Tibial nerve (tissue), 4 donors: ENCODE measurements at regions not wholly inside any gene's neighbourhood (a gene's known extent, or its start where the extent isn't known, plus 50 kb on each side); places are given as distances from the start of the nearest gene placed in this dataset.

Experiments used
- DNase-seq, 2 donors: peaks; one replicate each; pipeline ENCODE4 v3.0.0-alpha.2; 2019; ENCODE audit warnings: low spot score in 2 of 2
- H3K27ac ChIP-seq, 4 donors: fragments of 200-600 bp; sonication (generic) in 3 of 4; one replicate each; pipeline ENCODE4 v1.5.1; 2017 to 2019; ENCODE audit warnings: mild to moderate bottlenecking in 1 of 4
- H3K27me3 ChIP-seq, 2 donors: fragments of 200-600 bp; sonication (generic) in 1 of 2; one replicate each; pipeline versions ENCODE4 v1.5.1 to v1.6.0; 2017 to 2019
- H3K36me3 ChIP-seq, 3 donors: fragments of 200-600 bp; sonication (generic); one replicate each; pipeline ENCODE4 v1.5.1; 2018 to 2019
- H3K4me1 ChIP-seq, 4 donors: fragments of 200-600 bp; sonication (generic) in 3 of 4; one replicate each; pipeline ENCODE4 v1.5.1; 2017 to 2019
- H3K4me3 ChIP-seq, 4 donors: fragments of 200-600 bp; sonication (generic) in 3 of 4; one replicate each; pipeline ENCODE4 v1.5.1; 2017 to 2019; ENCODE audit warnings: mild to moderate bottlenecking in 1 of 4, moderate library complexity in 1 of 4
- H3K9me3 ChIP-seq, 4 donors: fragments of 200-600 bp; sonication (generic) in 3 of 4; one replicate each; pipeline ENCODE4 v1.5.1; 2017 to 2019
- CTCF ChIP-seq, 5 experiments: fragments of 200-600 bp in 3 of 5; fragments of 450-650 bp in 2 of 5; sonication (generic) in 3 of 5; IDR thresholded peaks; one replicate each; pipeline ENCODE4 v1.5.1; 2016 to 2019; ENCODE audit warnings: antibody characterized with exemption in 5 of 5, mild to moderate bottlenecking in 3 of 5, moderate library complexity in 2 of 5
- EP300 ChIP-seq, 2 donors: sonication (generic); formaldehyde crosslinking; IDR thresholded peaks; one replicate each; pipeline ENCODE4 v1.6.1; 2017; ENCODE audit warnings: antibody characterized with exemption in 2 of 2, mild to moderate bottlenecking in 1 of 2
- POLR2A ChIP-seq, 2 donors: fragments of 450-650 bp; IDR thresholded peaks; one replicate each; pipeline ENCODE4 v1.6.1; 2017; ENCODE audit warnings: antibody characterized with exemption in 2 of 2, mild to moderate bottlenecking in 2 of 2, moderate library complexity in 2 of 2
- WGBS, 2 donors: methylation state at CpG; one replicate each; pipeline ENCODE4 v1.1.5; 2018; 5-methylcytosine and 5-hydroxymethylcytosine counted together

GRCh38 chr13:72534951-72535640 lies 192.3 kb downstream of the MZT1 start:
- 71 to 81% methylated on average over 2 of the region's 2 CpGs for WGBS, 2 donors
- no peak overlapping the region for H3K27ac ChIP-seq
- H3K36me3 ChIP-seq = no peaks in the 10 kb centered on the region
- no peaks in the 10 kb centered on the region for H3K9me3 ChIP-seq
- H3K4me1 ChIP-seq = peaks cover 0 to 4% (median 0%) of the 10 kb centered on the region in 4 donors
- no peak overlapping the region for H3K4me3 ChIP-seq
- TF ChIP-seq EP300 (IDR thresholded peaks at IDR 0.05) (no peak), POLR2A (IDR thresholded peaks at IDR 0.05) (no peak), CTCF (IDR thresholded peaks at IDR 0.05) (no peak)
- H3K27me3 ChIP-seq = no peaks in the 10 kb centered on the region
- DNase-seq = no peak

- Histone ChIP-seq H3K4me1 (no peaks in the 10 kb centered on the region), H3K27me3 (no peaks in the 10 kb centered on the region), H3K9me3 (no peaks in the 10 kb centered on the region), H3K4me3 (no peak overlapping the region), H3K27ac (no peak overlapping the region), H3K36me3 (no peaks in the 10 kb centered on the region)
- WGBS, 2 donors = 57 to 60% methylated on average over 5 of the region's 5 CpGs
- TF ChIP-seq POLR2A (IDR thresholded peaks at IDR 0.05) (no peak), EP300 (IDR thresholded peaks at IDR 0.05) (no peak), CTCF (IDR thresholded peaks at IDR 0.05) (no peak)
- DNase-seq = no peak
Measured at GRCh38 chr13:72530471-72530870, 197.0 kb downstream of the MZT1 start.

GRCh38 chr13:72527333-72527732 lies 200.1 kb downstream of the MZT1 start:
- no peak for DNase-seq
- H3K36me3 ChIP-seq = no peaks in the 10 kb centered on the region
- 68 to 71% methylated on average over 2 of the region's 2 CpGs for WGBS, 2 donors
- no peak overlapping the region for H3K27ac ChIP-seq
- H3K9me3 ChIP-seq = no peaks in the 10 kb centered on the region
- no peaks in the 10 kb centered on the region for H3K27me3 ChIP-seq
- H3K4me3 ChIP-seq = no peak overlapping the region
- TF ChIP-seq POLR2A (IDR thresholded peaks at IDR 0.05) (no peak), CTCF (IDR thresholded peaks at IDR 0.05) (no peak), EP300 (IDR thresholded peaks at IDR 0.05) (no peak)
- H3K4me1 ChIP-seq = no peaks in the 10 kb centered on the region

- H3K9me3 ChIP-seq = no peaks in the 10 kb centered on the region
- H3K27ac ChIP-seq = no peak overlapping the region
- H3K4me1 ChIP-seq = no peaks in the 10 kb centered on the region
- no peak overlapping the region for H3K4me3 ChIP-seq
- H3K36me3 ChIP-seq = no peaks in the 10 kb centered on the region
- TF ChIP-seq CTCF (IDR thresholded peaks at IDR 0.05) = no peak
- no peak for TF ChIP-seq EP300 (IDR thresholded peaks at IDR 0.05)
- TF ChIP-seq POLR2A (IDR thresholded peaks at IDR 0.05) = no peak
- DNase-seq = no peak
- 85 to 90% methylated on average over 2 of the region's 2 CpGs for WGBS, 2 donors
- no peaks in the 10 kb centered on the region for H3K27me3 ChIP-seq
Measured at GRCh38 chr13:72523593-72523992, 203.8 kb downstream of the MZT1 start.

- DNase-seq = no peak
- no peak overlapping the region for H3K27ac ChIP-seq
- TF ChIP-seq EP300 (IDR thresholded peaks at IDR 0.05) = no peak
- no peak for TF ChIP-seq CTCF (IDR thresholded peaks at IDR 0.05)
- no peak for TF ChIP-seq POLR2A (IDR thresholded peaks at IDR 0.05)
- no peak overlapping the region for H3K4me3 ChIP-seq
- no peaks in the 10 kb centered on the region for H3K27me3 ChIP-seq
- H3K4me1 ChIP-seq = no peaks in the 10 kb centered on the region
- 67% methylated on average over 4 of the region's 4 CpGs for WGBS, 2 donors
- no peaks in the 10 kb centered on the region for H3K36me3 ChIP-seq
- no peaks in the 10 kb centered on the region for H3K9me3 ChIP-seq
Measured at GRCh38 chr13:72523049-72523448, 204.4 kb downstream of the MZT1 start.
